GM23248 (cell line): ENCODE measurements at regions not wholly inside any gene's neighbourhood (a gene's known extent, or its start where the extent isn't known, plus 50 kb on each side); places are given as distances from the start of the nearest gene placed in this dataset.

Source experiments
- EZH2 ChIP-seq: fragments of 200-600 bp; sonication (generic); IDR thresholded peaks from 2 replicates; pipeline ENCODE4 v1.6.1; 2018; ENCODE audit warnings: antibody characterized with exemption, mild to moderate bottlenecking; ENCODE audit not compliant: insufficient read depth, poor library complexity, severe bottlenecking
- EZH2phosphoT487 ChIP-seq: fragments of 200-600 bp; sonication (generic); IDR thresholded peaks from 2 replicates; pipeline ENCODE4 v1.6.1; 2018; ENCODE audit warnings: antibody characterized with exemption, moderate library complexity, mild to moderate bottlenecking, low read depth; ENCODE audit not compliant: insufficient read depth

DNA sequence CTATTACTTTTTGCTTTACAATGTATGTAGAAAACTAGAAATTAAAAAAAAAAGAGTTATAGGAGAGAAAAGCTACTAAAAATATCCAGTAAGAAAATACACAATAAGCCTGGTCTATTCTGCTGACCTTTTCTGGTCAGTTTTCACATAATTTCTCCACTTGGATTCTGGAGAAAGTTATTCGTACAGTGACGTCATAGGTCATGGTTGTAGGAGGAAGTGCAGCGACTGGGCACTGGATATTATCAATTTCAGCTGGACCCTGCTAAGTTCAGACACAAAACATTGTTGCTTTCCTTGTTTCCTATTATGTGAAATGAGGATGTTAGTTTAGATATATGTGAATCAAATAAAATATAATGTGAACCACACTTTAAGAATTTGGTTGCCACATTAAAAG lies 201.2 kb downstream of the MTRR start:
- TF ChIP-seq EZH2phosphoT487 = no peak
- TF ChIP-seq EZH2 = no peak
